ENCODE measurements at regions not wholly inside any gene's neighbourhood (a gene's known extent, or its start where the extent isn't known, plus 50 kb on each side); places are given as distances from the start of the nearest gene placed in this dataset.

DNA sequence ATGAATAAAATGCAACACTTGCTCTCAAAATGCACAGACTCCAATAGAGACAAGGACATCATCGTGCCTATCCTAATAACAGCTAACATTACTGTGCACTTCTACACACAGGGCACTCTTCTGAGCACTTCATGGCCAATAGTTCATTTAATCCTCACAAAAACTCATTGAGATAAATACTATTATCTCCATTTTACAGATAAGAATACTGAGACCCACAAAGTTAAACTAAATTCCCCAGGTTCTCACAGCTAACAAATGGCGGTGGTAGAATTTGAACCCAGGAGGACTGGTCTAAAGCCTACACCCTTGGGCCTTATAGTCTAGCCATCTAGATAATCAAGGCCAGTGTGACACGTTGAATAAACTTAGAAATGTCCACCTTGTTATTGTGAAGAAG is 328.6 kb downstream of the RRAGC start:
- H3K4me1 ChIP-seq (ENCODE audit: control insufficient read depth in 5 of 5, insufficient read depth in 5 of 5, low read length in 5 of 5) = peaks cover 0 to 6% (median 0%) of the 10 kb centered on the region in 5 donors
- no peak overlapping the region for H3K27ac ChIP-seq (ENCODE audit: low read depth, low read length)
- H3K27me3 ChIP-seq (ENCODE audit: control insufficient read depth in 5 of 5, insufficient read depth in 4 of 5, low read length in 5 of 5) = peaks cover 4 to 22% (median 13%) of the 10 kb centered on the region in 5 donors
- H3K9me3 ChIP-seq (ENCODE audit: control insufficient read depth in 5 of 5, low read length in 5 of 5) = no peaks in the 10 kb centered on the region
- H3K9ac ChIP-seq (ENCODE audit: low read length in 5 of 5) = no peak overlapping the region
- H3K36me3 ChIP-seq (ENCODE audit: control insufficient read depth in 5 of 5, insufficient read depth in 5 of 5, low read length in 5 of 5) = no peaks in the 10 kb centered on the region
- H3K4me3 ChIP-seq (ENCODE audit: low read depth in 1 of 5, low read length in 5 of 5) = no peak overlapping the region

DNA sequence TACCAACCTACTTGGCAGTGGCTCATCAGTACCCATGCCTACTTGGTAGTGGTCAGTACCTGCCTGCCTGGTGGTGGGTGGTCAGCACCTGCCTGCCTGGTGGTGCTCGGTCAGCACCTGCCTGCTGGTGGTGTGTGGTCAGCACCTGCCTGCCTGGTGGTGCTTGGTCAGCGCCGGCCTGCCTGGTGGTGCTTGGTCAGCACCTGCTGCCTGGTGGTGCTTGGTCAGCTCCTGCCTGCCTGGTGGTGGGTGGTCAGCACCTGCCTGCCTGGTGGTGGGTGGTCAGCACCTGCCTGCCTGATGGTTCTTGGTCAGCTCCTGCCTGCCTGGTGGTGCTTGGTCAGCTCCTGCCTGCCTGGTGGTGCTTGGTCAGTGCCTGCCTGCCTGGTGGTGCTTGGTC is 329.6 kb downstream of the RRAGC start:
- Histone ChIP-seq H3K9ac (ENCODE audit: low read length in 5 of 5) (no peak overlapping the region), H3K4me3 (ENCODE audit: low read depth in 1 of 5, low read length in 5 of 5) (no peak overlapping the region), H3K27ac (ENCODE audit: low read depth, low read length) (no peak overlapping the region), H3K27me3 (ENCODE audit: control insufficient read depth in 5 of 5, insufficient read depth in 4 of 5, low read length in 5 of 5) (peaks cover 10 to 30% (median 14%) of the 10 kb centered on the region in 5 donors), H3K36me3 (ENCODE audit: control insufficient read depth in 5 of 5, insufficient read depth in 5 of 5, low read length in 5 of 5) (no peaks in the 10 kb centered on the region), H3K4me1 (ENCODE audit: control insufficient read depth in 5 of 5, insufficient read depth in 5 of 5, low read length in 5 of 5) (peaks cover 0 to 6% (median 0%) of the 10 kb centered on the region in 5 donors), H3K9me3 (ENCODE audit: control insufficient read depth in 5 of 5, low read length in 5 of 5) (no peaks in the 10 kb centered on the region)

DNA sequence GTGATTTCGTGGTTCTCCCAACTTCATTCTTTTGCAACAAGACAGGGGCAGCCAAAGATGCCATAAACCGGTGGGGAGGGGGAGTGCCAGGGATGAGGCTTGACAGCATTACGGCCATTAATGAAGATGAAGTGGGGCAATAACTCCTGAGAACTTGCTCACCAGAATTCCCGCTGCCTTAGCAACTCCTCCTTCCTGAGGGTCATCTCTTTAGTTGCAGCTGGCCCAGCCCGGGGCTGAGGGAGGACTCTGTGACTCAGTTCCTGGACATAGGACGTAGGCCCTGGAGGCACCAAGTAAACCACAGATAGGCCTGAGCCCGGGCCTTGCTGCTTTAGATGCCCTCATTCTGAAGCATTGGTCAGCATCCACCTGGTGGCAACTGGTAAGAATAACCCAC is 330.2 kb downstream of the RRAGC start:
- Histone ChIP-seq H3K9ac (ENCODE audit: low read length in 5 of 5) (no peak overlapping the region), H3K9me3 (ENCODE audit: control insufficient read depth in 5 of 5, low read length in 5 of 5) (no peaks in the 10 kb centered on the region), H3K4me1 (ENCODE audit: control insufficient read depth in 5 of 5, insufficient read depth in 5 of 5, low read length in 5 of 5) (peaks cover 0 to 3% (median 0%) of the 10 kb centered on the region in 5 donors), H3K36me3 (ENCODE audit: control insufficient read depth in 5 of 5, insufficient read depth in 5 of 5, low read length in 5 of 5) (no peaks in the 10 kb centered on the region), H3K27me3 (ENCODE audit: control insufficient read depth in 5 of 5, insufficient read depth in 4 of 5, low read length in 5 of 5) (peaks cover 10 to 27% (median 14%) of the 10 kb centered on the region in 5 donors), H3K27ac (ENCODE audit: low read depth, low read length) (no peak overlapping the region), H3K4me3 (ENCODE audit: low read depth in 1 of 5, low read length in 5 of 5) (no peak overlapping the region)

DNA sequence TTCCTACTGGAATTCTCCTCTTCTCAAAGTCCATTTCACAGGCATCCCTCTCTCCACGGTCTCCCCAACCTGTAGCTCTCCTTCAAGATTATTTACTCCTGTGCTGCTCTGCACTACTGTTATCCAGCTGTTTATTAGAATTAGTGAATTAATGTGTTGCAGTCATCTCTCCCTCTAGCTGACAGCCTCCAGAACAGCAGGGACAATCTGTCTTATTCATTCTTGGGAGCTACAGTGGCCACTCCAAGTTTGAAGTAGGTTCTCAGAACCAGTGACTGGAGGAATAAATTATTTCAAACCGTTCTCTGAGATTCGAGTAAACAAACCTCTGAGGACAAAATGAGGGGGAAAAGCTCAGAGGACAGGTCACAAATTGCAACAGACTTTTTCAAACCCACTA is 330.9 kb downstream of the RRAGC start:
- Histone ChIP-seq H3K4me3 (ENCODE audit: low read depth in 1 of 5, low read length in 5 of 5) (no peak overlapping the region), H3K27ac (ENCODE audit: low read depth, low read length) (no peak overlapping the region), H3K36me3 (ENCODE audit: control insufficient read depth in 5 of 5, insufficient read depth in 5 of 5, low read length in 5 of 5) (no peaks in the 10 kb centered on the region), H3K27me3 (ENCODE audit: control insufficient read depth in 5 of 5, insufficient read depth in 4 of 5, low read length in 5 of 5) (peaks cover 10 to 26% (median 14%) of the 10 kb centered on the region in 5 donors), H3K4me1 (ENCODE audit: control insufficient read depth in 5 of 5, insufficient read depth in 5 of 5, low read length in 5 of 5) (no peaks in the 10 kb centered on the region), H3K9ac (ENCODE audit: low read length in 5 of 5) (no peak overlapping the region), H3K9me3 (ENCODE audit: control insufficient read depth in 5 of 5, low read length in 5 of 5) (no peaks in the 10 kb centered on the region)

DNA sequence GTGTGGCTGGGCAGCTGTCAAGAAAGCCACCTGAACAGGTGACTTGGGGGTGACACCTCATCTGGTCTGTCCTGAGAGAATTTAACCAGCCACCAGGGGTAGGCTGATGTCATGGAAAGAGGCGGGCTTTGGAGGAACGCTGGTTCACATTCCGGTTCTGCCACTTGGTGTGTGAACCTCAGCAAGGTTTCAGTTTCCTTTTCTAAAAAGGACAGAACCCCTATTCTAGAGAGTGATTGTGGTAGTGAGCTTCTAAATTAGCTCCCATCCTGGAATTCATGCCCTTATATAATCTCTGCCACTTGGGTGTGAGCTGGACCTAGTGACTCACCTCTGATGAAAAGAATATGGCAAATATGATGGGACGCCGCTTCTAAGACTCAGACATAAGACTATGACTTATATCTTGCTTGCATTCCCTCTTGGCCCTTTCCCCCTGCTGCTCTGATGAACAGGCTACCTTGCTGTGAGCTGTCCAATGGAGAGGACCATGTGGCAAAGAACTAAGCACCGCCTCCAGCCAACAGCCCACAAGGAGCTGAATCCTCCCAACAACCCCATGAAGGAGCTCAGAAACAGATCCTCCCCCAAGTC is 332.1 kb downstream of the RRAGC start:
- Histone ChIP-seq H3K4me1 (ENCODE audit: control insufficient read depth in 5 of 5, insufficient read depth in 5 of 5, low read length in 5 of 5) (no peaks in the 10 kb centered on the region), H3K27me3 (ENCODE audit: control insufficient read depth in 5 of 5, insufficient read depth in 4 of 5, low read length in 5 of 5) (peaks cover 10 to 26% (median 14%) of the 10 kb centered on the region in 5 donors), H3K9ac (ENCODE audit: low read length in 5 of 5) (no peak overlapping the region), H3K4me3 (ENCODE audit: low read depth in 1 of 5, low read length in 5 of 5) (no peak overlapping the region), H3K9me3 (ENCODE audit: control insufficient read depth in 5 of 5, low read length in 5 of 5) (no peaks in the 10 kb centered on the region), H3K36me3 (ENCODE audit: control insufficient read depth in 5 of 5, insufficient read depth in 5 of 5, low read length in 5 of 5) (no peaks in the 10 kb centered on the region), H3K27ac (ENCODE audit: low read depth, low read length) (no peak overlapping the region)

DNA sequence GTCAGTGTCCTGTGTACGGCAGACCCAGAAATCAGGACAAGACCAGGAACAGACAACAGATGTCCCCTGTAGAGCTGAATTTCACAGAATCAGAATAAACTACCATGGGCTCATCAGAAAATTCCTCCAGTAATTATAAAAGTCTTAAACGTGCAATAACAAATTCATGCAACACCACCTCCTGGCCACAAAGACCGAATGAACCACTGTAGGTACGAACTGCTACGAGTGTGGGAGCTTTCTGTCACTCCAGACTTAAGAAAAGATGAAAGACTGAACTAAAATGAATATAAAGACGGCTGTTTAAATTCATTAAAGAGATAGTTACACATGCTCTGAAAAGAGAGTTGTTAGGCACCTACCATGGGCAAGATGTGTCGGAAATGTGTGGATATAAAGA is 333.5 kb downstream of the RRAGC start:
- no peak overlapping the region for H3K27ac ChIP-seq (ENCODE audit: low read depth, low read length)
- no peak overlapping the region for H3K4me3 ChIP-seq (ENCODE audit: low read depth in 1 of 5, low read length in 5 of 5)
- no peaks in the 10 kb centered on the region for H3K4me1 ChIP-seq (ENCODE audit: control insufficient read depth in 5 of 5, insufficient read depth in 5 of 5, low read length in 5 of 5)
- no peaks in the 10 kb centered on the region for H3K9me3 ChIP-seq (ENCODE audit: control insufficient read depth in 5 of 5, low read length in 5 of 5)
- H3K36me3 ChIP-seq (ENCODE audit: control insufficient read depth in 5 of 5, insufficient read depth in 5 of 5, low read length in 5 of 5) = no peaks in the 10 kb centered on the region
- peaks cover 10 to 26% (median 16%) of the 10 kb centered on the region in 5 donors for H3K27me3 ChIP-seq (ENCODE audit: control insufficient read depth in 5 of 5, insufficient read depth in 4 of 5, low read length in 5 of 5)
- no peak overlapping the region for H3K9ac ChIP-seq (ENCODE audit: low read length in 5 of 5)

DNA sequence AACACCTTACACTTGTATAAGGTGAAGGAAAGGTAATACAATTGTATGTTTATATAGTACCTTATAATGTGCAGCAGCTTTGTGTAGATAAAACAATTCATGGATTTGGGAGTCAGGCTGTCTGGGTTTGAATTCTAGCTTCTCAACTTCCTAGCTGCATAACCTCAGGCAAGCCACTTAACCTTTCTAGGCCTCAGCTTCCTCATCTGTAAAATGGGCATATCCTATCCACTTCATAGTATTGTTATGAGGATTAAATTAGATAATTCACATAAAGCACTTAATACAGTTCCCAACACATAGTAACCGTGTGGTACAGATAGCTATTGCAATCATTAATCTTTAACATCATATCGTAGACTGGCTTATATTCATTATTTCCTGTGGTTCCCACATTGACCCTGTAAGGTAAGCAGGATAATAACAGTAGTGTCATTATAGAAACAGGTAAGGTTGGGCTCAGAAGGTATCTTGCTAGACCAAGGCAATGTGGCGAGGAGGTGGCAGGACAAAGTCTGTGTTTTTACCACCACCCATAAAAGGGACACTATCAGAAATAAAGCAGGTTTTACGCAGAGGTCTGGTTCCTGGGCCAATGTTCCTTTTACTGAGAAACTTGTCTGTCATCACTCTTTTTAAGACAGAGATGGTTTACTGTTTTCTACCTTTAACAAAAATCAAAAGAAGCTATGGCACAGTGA is 334.1 kb downstream of the RRAGC start:
- Histone ChIP-seq H3K9ac (ENCODE audit: low read length in 5 of 5) (no peak overlapping the region), H3K27ac (ENCODE audit: low read depth, low read length) (no peak overlapping the region), H3K4me3 (ENCODE audit: low read depth in 1 of 5, low read length in 5 of 5) (no peak overlapping the region), H3K9me3 (ENCODE audit: control insufficient read depth in 5 of 5, low read length in 5 of 5) (no peaks in the 10 kb centered on the region), H3K36me3 (ENCODE audit: control insufficient read depth in 5 of 5, insufficient read depth in 5 of 5, low read length in 5 of 5) (no peaks in the 10 kb centered on the region), H3K27me3 (ENCODE audit: control insufficient read depth in 5 of 5, insufficient read depth in 4 of 5, low read length in 5 of 5) (peaks cover 10 to 26% (median 16%) of the 10 kb centered on the region in 5 donors), H3K4me1 (ENCODE audit: control insufficient read depth in 5 of 5, insufficient read depth in 5 of 5, low read length in 5 of 5) (no peaks in the 10 kb centered on the region)

DNA sequence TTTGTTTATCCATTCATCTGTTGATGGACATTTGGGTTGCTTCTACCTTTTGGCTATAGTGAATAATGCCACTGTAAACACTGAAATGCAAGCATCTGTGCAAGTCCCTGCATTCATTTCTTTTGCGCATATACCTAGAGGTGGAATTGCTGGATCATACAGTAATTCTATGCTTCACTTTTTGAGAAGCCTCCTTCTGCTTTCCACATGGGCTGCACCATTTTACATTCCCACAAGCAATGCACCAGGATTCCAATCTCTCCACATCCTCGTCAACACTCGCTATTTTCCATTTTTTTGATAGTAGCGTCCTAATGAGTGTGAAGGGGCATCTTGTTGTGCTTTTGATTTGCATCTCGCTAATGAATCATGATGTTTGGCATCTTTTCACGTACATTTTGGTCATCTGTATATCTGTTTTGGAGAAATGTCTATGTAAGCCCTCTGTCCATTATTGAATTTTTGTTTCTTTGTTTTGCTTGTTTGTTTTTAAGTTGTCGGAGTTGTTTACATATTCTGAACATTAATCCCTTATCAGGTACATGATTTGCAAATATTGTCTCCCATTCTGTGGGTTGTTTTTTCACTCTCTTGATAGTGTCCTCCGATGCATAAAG is 335.4 kb downstream of the RRAGC start:
- no peaks in the 10 kb centered on the region for H3K36me3 ChIP-seq (ENCODE audit: control insufficient read depth in 5 of 5, insufficient read depth in 5 of 5, low read length in 5 of 5)
- H3K27me3 ChIP-seq (ENCODE audit: control insufficient read depth in 5 of 5, insufficient read depth in 4 of 5, low read length in 5 of 5) = peaks cover 9 to 23% (median 12%) of the 10 kb centered on the region in 5 donors

DNA sequence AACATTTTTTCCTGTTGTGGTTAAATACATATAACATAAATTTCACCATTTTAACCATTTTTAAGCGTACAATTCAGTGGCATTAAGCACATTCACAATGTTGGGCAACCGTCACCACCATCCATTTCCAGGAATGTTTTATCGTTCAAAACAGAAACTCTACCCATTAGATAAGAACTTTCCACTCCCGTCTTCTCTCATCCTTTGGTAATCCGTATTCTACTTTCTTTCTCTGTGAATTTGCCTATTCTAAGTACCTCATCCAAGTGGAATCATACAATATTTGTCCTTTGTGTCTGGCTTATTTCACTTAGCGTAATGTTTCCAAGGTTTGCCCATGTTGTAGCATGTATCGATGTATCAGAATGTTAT is 336.0 kb downstream of the RRAGC start:
- peaks cover 9 to 22% (median 12%) of the 10 kb centered on the region in 5 donors for H3K27me3 ChIP-seq (ENCODE audit: control insufficient read depth in 5 of 5, insufficient read depth in 4 of 5, low read length in 5 of 5)
- no peak overlapping the region for H3K4me3 ChIP-seq (ENCODE audit: low read depth in 1 of 5, low read length in 5 of 5)
- H3K9me3 ChIP-seq (ENCODE audit: control insufficient read depth in 5 of 5, low read length in 5 of 5) = no peaks in the 10 kb centered on the region
- H3K27ac ChIP-seq (ENCODE audit: low read depth, low read length) = no peak overlapping the region
- no peaks in the 10 kb centered on the region for H3K4me1 ChIP-seq (ENCODE audit: control insufficient read depth in 5 of 5, insufficient read depth in 5 of 5, low read length in 5 of 5)
- H3K36me3 ChIP-seq (ENCODE audit: control insufficient read depth in 5 of 5, insufficient read depth in 5 of 5, low read length in 5 of 5) = no peaks in the 10 kb centered on the region
- no peak overlapping the region for H3K9ac ChIP-seq (ENCODE audit: low read length in 5 of 5)

More for the DNA sequence above, 335.4 kb downstream of the RRAGC start:
- Histone ChIP-seq H3K4me1 (ENCODE audit: control insufficient read depth in 5 of 5, insufficient read depth in 5 of 5, low read length in 5 of 5) (no peaks in the 10 kb centered on the region), H3K9ac (ENCODE audit: low read length in 5 of 5) (no peak overlapping the region), H3K27ac (ENCODE audit: low read depth, low read length) (no peak overlapping the region), H3K9me3 (ENCODE audit: control insufficient read depth in 5 of 5, low read length in 5 of 5) (no peaks in the 10 kb centered on the region), H3K4me3 (ENCODE audit: low read depth in 1 of 5, low read length in 5 of 5) (no peak overlapping the region)

DNA sequence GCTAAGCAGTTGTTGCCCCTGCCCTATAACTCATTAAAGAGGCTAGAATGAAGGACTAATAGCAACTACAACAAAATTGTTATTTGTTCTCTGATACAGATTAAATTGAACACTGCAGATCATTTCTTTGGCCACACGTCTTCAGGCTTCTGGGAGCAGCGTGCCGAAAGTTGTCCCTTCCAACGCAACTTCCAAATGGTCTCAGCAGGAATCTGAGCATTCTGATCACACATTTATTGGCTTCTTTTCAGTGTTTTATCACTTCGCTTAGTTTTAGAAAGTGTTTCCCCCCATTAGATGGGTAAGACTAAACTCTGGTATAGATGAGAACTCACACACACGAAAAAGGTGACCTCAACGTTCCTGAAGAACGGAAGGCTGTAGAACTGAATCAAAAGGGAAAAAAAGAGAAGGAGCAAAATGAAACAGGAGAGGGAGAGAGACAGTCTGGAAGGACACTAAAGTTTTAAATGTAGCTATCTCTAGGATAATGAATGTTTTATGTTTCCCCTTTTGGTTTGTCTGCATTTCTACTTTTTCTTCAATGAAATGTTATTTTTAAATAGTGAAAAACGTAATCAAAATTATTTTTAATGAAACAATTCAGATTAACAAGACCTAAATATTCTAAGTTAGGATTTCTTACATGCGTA is 336.5 kb downstream of the RRAGC start:
- no peak overlapping the region for H3K27ac ChIP-seq (ENCODE audit: low read depth, low read length)
- H3K9me3 ChIP-seq (ENCODE audit: control insufficient read depth in 5 of 5, low read length in 5 of 5) = no peaks in the 10 kb centered on the region
- H3K9ac ChIP-seq (ENCODE audit: low read length in 5 of 5) = no peak overlapping the region
- no peaks in the 10 kb centered on the region for H3K4me1 ChIP-seq (ENCODE audit: control insufficient read depth in 5 of 5, insufficient read depth in 5 of 5, low read length in 5 of 5)
- H3K27me3 ChIP-seq (ENCODE audit: control insufficient read depth in 5 of 5, insufficient read depth in 4 of 5, low read length in 5 of 5) = peaks cover 6 to 19% (median 12%) of the 10 kb centered on the region in 5 donors
- no peaks in the 10 kb centered on the region for H3K36me3 ChIP-seq (ENCODE audit: control insufficient read depth in 5 of 5, insufficient read depth in 5 of 5, low read length in 5 of 5)
- no peak overlapping the region for H3K4me3 ChIP-seq (ENCODE audit: low read depth in 1 of 5, low read length in 5 of 5)

Data from subcutaneous abdominal adipose tissue (tissue), 5 donors.